HG03196 (cell line): ENCODE measurements at regions not wholly inside any gene's neighbourhood (a gene's known extent, or its start where the extent isn't known, plus 50 kb on each side); places are given as distances from the start of the nearest gene placed in this dataset.
"Not testable (repeated sequence)": the region's sequence is repeated elsewhere in the genome, so short reads cannot be mapped to it uniquely, and the experiment has no call there.

Experiments
- ATAC-seq: cut with Tn5 transposase; IDR thresholded peaks from one replicate; pipeline ENCODE4 v1.9.1; 2021; ENCODE audit not compliant: unreplicated experiment

DNA sequence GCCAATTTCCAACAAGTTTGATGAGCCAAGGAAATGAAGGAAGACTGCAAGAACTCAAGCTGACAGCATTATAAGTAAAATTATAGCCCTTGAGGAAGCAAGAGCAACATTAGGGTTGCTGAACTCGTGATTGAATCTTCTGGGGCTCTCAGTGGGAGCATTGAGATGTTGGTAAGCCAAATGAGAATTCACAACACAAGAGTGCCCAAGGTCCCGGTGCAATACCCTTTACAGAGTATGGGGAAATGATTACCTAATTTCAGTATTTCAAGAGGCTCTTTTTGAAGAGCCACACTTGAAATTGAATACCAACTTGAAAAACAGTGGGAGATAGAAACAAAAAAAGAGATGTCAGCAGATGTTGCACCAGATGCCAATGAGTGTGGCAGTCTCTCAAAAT lies 554.5 kb downstream of the STK39 start:
- no peak for ATAC-seq

- ATAC-seq = no peak
These were observed 555.2 kb downstream of the STK39 start for GRCh38 chr2:167692191-167692590.

- ATAC-seq = no peak
These were observed 558.0 kb downstream of the STK39 start for GRCh38 chr2:167689444-167689843.

DNA sequence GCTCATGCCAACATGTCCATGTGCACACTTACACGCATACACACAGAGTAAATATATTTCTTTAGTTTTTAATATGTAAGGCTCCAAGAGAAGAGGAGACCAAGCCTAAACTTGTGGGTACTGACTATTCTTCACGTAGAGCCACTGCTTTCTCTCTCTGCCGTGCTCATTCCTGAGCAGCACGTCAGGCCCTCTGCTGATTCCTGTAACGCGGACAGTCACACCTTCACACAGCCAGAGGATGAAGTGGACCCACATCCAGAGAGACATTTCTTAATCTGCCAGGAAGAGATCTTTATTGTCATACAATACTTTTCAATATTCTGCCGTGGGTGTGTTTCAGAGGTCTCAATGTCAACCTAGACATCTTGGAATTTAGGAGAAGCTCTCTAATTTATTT lies 560.7 kb downstream of the STK39 start:
- ATAC-seq = no peak

- ATAC-seq = no peak
These were observed 566.0 kb downstream of the STK39 start for GRCh38 chr2:167681234-167682015.

- ATAC-seq = no peak
These were observed 569.2 kb downstream of the STK39 start for GRCh38 chr2:167678158-167678557.

DNA sequence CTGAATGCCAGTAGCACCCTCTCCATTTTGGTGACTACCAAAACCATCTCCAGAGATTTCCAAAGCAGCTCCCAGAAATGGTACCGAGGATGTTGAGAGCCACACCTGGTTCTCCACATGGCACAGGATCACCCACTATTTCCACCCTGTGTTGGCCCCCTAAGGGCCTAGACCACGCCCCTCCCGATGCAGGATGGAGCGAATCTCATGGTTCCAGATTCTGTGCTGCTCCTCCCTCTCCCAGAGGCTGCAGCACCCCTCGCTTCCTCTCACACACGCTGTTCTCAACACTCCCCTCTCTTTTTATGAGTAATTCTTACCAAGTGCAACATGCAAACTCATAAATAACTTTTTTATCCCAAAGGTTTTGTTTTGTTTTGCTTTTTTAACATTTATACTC lies 571.5 kb downstream of the STK39 start:
- ATAC-seq = no peak

GRCh38 chr2:167670588-167670987 lies 576.8 kb downstream of the STK39 start:
- ATAC-seq = no peak

GRCh38 chr2:167653131-167653530 lies 594.3 kb downstream of the STK39 start:
- no peak for ATAC-seq

GRCh38 chr2:167652401-167652800 lies 595.0 kb downstream of the STK39 start:
- no peak for ATAC-seq

GRCh38 chr2:167651406-167652151 lies 595.8 kb downstream of the STK39 start:
- no peak for ATAC-seq

- no peak for ATAC-seq
These were observed 600.8 kb downstream of the STK39 start for GRCh38 chr2:167646557-167646956.

DNA sequence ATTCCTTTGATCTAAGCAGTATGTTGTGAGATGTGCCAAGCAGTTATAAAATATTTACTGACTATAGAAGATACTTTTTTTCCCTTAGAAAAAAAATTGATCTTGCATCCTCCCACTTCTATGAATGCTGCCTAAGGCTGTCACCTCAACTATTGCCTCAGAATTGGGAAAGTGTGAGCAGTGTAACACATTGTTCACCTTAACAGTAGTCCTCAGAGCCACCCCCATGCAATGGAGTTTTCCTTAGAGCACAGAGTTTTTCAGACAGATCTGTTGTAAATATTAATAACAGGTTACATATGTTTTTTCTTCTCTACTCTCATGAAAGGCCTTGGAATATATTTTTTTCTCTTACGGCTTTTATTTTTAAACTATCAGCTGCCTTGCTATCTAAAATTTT lies 607.3 kb downstream of the STK39 start:
- no peak for ATAC-seq

- no peak for ATAC-seq
These were observed 609.7 kb downstream of the STK39 start for GRCh38 chr2:167637741-167638140.

- not testable (repeated sequence) for ATAC-seq
These were observed 615.1 kb downstream of the STK39 start for GRCh38 chr2:167632271-167632670.

DNA sequence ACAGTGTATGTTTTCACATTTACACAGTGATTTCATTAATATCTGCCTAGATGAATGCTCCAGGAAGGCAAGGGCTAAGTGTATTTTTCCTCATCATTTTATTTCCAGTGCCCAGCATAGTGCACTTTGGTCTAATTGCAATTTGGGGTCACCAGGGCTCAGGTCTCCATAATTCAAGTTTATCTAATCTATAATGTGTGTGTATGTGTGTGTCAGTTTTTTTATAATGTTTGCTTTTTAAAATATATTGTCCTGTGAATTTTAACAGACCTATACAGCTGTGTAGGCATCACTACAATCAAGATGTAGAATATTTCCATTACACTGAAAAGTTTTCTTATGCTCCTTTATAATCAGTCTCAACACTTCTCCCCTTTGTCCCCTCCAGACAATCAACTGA lies 620.4 kb downstream of the STK39 start:
- ATAC-seq = no peak

DNA sequence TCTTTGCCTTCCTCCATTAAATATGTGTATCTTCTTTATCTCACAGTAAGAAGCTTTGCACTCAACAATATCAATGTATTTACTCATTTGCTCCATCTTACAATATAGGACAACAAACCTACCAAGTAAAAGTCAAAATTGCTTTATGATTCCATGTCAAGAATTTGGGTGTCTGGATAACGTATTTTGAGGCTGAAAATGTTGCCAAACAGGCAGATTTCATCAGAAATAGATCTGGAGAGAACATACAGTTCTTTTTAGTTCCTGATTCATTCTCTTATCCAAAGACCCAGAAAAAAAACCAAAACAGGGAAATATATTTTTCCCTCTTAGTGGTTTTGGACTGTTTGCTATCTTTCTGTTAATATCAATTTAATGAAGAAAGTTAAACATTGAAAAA lies 621.1 kb downstream of the STK39 start:
- no peak for ATAC-seq

DNA sequence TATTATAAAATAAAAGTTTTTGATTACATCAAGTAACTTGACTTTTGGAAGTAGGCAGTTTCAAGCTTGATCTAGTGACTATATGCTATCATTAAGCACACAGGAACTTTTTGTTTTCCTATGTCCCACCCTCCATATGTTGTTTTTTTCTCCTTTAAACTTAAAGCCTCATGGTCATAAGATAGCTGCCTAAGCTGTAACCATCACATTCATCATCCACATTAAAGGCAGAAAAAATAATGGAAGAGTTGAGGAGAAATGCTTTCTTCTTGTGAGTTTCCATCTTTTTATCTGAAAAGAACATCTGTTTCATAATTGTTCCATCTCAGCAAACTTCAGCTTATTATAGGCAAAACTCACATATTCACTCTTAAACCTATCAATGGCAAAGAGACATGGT lies 630.4 kb downstream of the STK39 start:
- ATAC-seq = no peak

DNA sequence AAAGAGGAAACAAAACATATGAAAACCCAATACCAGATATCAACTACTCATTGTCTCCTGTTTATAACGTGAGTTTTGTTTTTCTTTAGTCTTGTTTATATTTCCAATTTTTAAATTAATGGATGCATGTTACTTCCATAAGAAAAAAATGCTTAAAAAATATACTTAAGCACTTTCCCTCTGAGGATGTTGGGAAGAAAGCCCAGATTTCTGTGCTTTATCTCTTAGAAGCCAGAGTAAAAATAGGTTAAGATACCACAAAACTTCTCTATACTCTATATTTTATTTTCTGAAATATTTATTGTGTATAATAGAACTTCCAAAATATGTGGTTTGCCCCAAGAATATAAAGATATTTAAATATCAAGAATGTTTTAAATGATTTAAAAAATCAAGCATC lies 633.9 kb downstream of the STK39 start:
- ATAC-seq = no peak

GRCh38 chr2:167608487-167608886 lies 638.9 kb downstream of the STK39 start:
- ATAC-seq = no peak

DNA sequence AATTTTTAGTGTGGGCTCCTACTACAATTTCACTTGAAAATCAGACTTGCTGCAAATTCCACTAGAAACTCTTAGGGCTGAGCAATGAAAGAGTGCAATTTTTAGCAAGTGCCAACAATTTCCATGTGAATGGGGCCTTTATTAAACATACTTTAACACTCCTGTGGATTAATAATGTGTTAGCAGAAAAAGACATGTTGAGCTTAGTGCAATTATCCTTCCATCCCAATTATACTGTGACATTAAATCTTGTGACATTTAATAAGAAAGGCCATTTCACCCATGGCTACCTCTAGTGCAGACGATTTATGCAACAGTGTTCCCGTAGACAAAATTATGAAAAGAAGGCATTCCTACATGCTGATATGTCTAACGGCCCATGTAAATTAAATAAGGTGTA lies 639.7 kb downstream of the STK39 start:
- ATAC-seq = no peak

DNA sequence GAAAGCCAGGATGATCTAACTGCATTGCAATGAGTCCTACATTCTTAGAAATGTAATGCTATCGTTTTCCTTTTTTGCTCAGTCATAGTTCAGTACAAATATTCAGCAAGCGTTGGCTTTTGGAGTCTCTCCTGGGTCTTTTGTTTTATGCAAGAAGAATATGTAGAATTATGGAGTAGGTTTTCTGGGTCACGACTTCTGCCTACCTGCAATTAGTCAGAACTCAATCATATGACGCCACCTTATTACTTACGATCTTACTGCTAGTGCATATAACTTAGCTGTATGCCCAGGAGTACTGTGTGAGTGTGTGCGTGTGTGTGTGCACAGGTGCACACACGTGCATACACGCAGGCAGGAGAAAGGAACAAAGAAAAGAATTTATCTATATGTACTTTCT lies 640.2 kb downstream of the STK39 start:
- no peak for ATAC-seq

GRCh38 chr2:167602122-167602521 lies 645.3 kb downstream of the STK39 start:
- no peak for ATAC-seq
